Choroid plexus epithelial cell (primary cell): ENCODE measurements at regions not wholly inside any gene's neighbourhood (a gene's known extent, or its start where the extent isn't known, plus 50 kb on each side); places are given as distances from the start of the nearest gene placed in this dataset.

Experiments used
- DNase-seq: peaks from one replicate; pipeline ENCODE4 v3.0.0-alpha.2; 2010; ENCODE audit warnings: low read depth
- H3K4me3 ChIP-seq: 2 replicates; pipeline ENCODE4 v1.5.1; 2011; ENCODE audit warnings: low read depth, mild to moderate bottlenecking, control low read depth, low read length, moderate library complexity
- TF ChIP-seq, protein P1 (sequence below): conservative IDR thresholded peaks from 2 replicates; pipeline ENCODE4 v1.5.1; 2011; ENCODE audit warnings: low read depth, mild to moderate bottlenecking, control low read depth, inconsistent platforms, low read length, moderate library complexity

GRCh38 chr11:126140201-126140925 lies 71.1 kb downstream of the RPUSD4 start:
- H3K4me3 ChIP-seq = no peak overlapping the region
- TF ChIP-seq, protein P1, sequence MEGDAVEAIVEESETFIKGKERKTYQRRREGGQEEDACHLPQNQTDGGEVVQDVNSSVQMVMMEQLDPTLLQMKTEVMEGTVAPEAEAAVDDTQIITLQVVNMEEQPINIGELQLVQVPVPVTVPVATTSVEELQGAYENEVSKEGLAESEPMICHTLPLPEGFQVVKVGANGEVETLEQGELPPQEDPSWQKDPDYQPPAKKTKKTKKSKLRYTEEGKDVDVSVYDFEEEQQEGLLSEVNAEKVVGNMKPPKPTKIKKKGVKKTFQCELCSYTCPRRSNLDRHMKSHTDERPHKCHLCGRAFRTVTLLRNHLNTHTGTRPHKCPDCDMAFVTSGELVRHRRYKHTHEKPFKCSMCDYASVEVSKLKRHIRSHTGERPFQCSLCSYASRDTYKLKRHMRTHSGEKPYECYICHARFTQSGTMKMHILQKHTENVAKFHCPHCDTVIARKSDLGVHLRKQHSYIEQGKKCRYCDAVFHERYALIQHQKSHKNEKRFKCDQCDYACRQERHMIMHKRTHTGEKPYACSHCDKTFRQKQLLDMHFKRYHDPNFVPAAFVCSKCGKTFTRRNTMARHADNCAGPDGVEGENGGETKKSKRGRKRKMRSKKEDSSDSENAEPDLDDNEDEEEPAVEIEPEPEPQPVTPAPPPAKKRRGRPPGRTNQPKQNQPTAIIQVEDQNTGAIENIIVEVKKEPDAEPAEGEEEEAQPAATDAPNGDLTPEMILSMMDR = no peak
- DNase-seq = no peak

GRCh38 chr11:126139111-126140091 lies 72.0 kb downstream of the RPUSD4 start:
- TF ChIP-seq, protein P1 = no peak
- H3K4me3 ChIP-seq = no peak overlapping the region
- DNase-seq = peak; percentile 33

- TF ChIP-seq, protein P1 = no peak
- no peak for DNase-seq
- no peak overlapping the region for H3K4me3 ChIP-seq
Observed at GRCh38 chr11:126138636-126139035, 72.8 kb downstream of the RPUSD4 start.

DNA sequence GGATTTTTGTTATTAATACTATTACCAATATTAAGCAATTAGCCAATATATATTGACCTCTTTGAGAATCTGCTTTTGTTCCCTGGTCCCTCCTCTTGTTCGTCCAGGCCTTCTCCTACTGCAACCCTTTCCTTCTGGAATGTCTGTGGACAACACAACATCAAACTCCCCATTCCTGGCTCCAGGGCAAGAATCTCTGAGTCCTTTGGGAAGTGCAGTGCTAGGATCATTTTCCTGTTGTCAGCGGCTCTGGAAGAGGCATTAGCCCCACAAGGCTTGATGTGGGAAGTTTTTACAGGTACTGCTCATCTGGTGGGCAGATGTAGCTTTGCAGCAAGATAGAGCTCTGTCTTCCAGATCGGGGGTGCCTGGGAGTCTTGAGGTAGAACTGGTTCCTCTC lies 74.3 kb downstream of the RPUSD4 start:
- TF ChIP-seq, protein P1 = no peak
- H3K4me3 ChIP-seq = no peak overlapping the region
- DNase-seq = no peak

DNA sequence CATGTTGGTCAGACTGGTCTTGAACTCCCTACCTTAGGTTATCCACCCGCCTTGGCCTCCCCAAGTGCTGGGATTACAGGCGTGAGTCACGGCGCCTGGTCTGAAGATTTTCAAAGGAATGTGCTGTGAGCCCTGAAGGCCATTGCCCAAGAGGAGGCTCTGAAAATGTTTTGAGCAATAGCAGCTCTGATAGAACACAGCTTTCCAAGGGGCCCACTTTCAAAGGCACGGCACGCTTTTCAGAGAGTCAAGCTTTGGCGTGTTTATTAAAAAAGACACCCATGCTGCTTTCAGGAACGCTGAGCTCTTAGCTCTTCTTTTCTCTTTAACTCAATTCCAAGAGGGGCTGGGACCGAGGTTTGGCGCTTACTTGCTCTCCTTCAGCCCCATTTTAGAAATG lies 73.8 kb upstream of the CDON start:
- peak; percentile 58 for DNase-seq
- H3K4me3 ChIP-seq = no peak overlapping the region
- TF ChIP-seq, protein P1 = no peak

- TF ChIP-seq, protein P1 = no peak
- no peak overlapping the region for H3K4me3 ChIP-seq
- DNase-seq = no peak
Observed at GRCh38 chr11:126135235-126136176, 72.8 kb upstream of the CDON start.
